ENCODE measurements at regions not wholly inside any gene's neighbourhood (a gene's known extent, or its start where the extent isn't known, plus 50 kb on each side); places are given as distances from the start of the nearest gene placed in this dataset.

- WGBS (ENCODE audit: insufficient coverage, low coverage, missing lambda C conversion rate), result 0% methylated on average over 1 of the region's 1 CpG
- in situ Hi-C loops (cut with MboI) (no loop called here), intact Hi-C loops (cut with micrococcal nuclease) (no loop called here)
- H3K79me2 ChIP-seq (ENCODE audit: control insufficient read depth, insufficient read depth, low read length), result no peaks in the 10 kb centered on the region
- no peaks in the 10 kb centered on the region for H3K9me1 ChIP-seq (ENCODE audit: control insufficient read depth, insufficient read depth, low read length)
- no peak for TF ChIP-seq ZNF75A (CRISPR knock-in tag; IDR thresholded peaks at IDR 0.05)
- no peak for TF ChIP-seq SAP30 (IDR thresholded peaks at IDR 0.05; ENCODE audit: borderline replicate concordance, insufficient read depth, low read depth, low read length, poor library complexity, severe bottlenecking)
- TF ChIP-seq ZNF316 (IDR thresholded peaks at IDR 0.05), result no peak
- TF ChIP-seq TRIM28 (IDR thresholded peaks at IDR 0.05), result no peak
- TF ChIP-seq TRIM24 (IDR thresholded peaks at IDR 0.05), result no peak
- no peak for TF ChIP-seq MAFF (IDR thresholded peaks at IDR 0.05; ENCODE audit: low read length)
- no peak for TF ChIP-seq ZNF668 (CRISPR knock-in tag; IDR thresholded peaks at IDR 0.05)
- TF ChIP-seq, protein P1, sequence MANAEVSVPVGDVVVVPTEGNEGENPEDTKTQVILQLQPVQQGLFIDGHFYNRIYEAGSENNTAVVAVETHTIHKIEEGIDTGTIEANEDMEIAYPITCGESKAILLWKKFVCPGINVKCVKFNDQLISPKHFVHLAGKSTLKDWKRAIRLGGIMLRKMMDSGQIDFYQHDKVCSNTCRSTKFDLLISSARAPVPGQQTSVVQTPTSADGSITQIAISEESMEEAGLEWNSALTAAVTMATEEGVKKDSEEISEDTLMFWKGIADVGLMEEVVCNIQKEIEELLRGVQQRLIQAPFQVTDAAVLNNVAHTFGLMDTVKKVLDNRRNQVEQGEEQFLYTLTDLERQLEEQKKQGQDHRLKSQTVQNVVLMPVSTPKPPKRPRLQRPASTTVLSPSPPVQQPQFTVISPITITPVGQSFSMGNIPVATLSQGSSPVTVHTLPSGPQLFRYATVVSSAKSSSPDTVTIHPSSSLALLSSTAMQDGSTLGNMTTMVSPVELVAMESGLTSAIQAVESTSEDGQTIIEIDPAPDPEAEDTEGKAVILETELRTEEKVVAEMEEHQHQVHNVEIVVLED (CRISPR knock-in tag; IDR thresholded peaks at IDR 0.05), result no peak
- TF ChIP-seq HDAC1 (IDR thresholded peaks at IDR 0.05), result no peak
- TF ChIP-seq ZNF274 (IDR thresholded peaks at IDR 0.05; ENCODE audit: borderline replicate concordance, low read depth, low read length), result no peak
- TF ChIP-seq ZNF24 (IDR thresholded peaks at IDR 0.05), result no peak
- H3K4me3 ChIP-seq, result no peak overlapping the region
- H4K20me1 ChIP-seq (replicated peaks; ENCODE audit: control insufficient read depth, insufficient read depth, low read length), result no peaks in the 10 kb centered on the region
- no peak overlapping the region for H3K27ac ChIP-seq (ENCODE audit: extremely low read depth, low read depth, low read length)
- FAIRE-seq, result no peak
- DNase-seq (ENCODE audit: extremely low read depth in 1 of 4, low spot score in 3 of 4), result no peak
- ChIA-PET CTCF (ENCODE audit: low intra/inter-chr PET ratio) (no interaction called here), POLR2A (interaction anchor here (0.8 kb wide), 1 partner anchor 628 kb away, joined by 3 read pairs; the partner anchor contains the start of gene CITED2)
- no peaks in the 10 kb centered on the region for H3K27me3 ChIP-seq (ENCODE audit: control insufficient read depth in 2 of 2, insufficient read depth in 2 of 2, low read length in 2 of 2)
- BruUV-seq (replicated peaks), result no TSS peak
- peaks cover 0 to 3% of the 10 kb centered on the region in 2 experiments; a peak in 1 of 5 replicates for H3K4me1 ChIP-seq (replicated peaks in 1 of 2; ENCODE audit: control insufficient read depth in 2 of 2, insufficient read depth in 2 of 2, low read length in 2 of 2)
- no peak for ATAC-seq
- no peak overlapping the region for H3K4me2 ChIP-seq (ENCODE audit: insufficient read depth, low read length)
- no peak overlapping the region for H2AFZ ChIP-seq (ENCODE audit: low read depth, low read length)
- H3K9me3 ChIP-seq (replicated peaks; ENCODE audit: control insufficient read depth, insufficient read depth, low read depth, low read length), result peaks cover 4% of the 10 kb centered on the region; the same call in 1 of the 2 replicates
- no peak overlapping the region for H3K9ac ChIP-seq (ENCODE audit: insufficient read depth in 1 of 2, low read depth in 2 of 2, low read length in 2 of 2)
- no peaks in the 10 kb centered on the region for H3K36me3 ChIP-seq (ENCODE audit: control insufficient read depth, insufficient read depth, low read length)
Measured at GRCh38 chr6:140003217-140003616, 628.8 kb upstream of the CITED2 start.

All from K562 (cell line).